ENCODE measurements at regions not wholly inside any gene's neighbourhood (a gene's known extent, or its start where the extent isn't known, plus 50 kb on each side); places are given as distances from the start of the nearest gene placed in this dataset.
"Not testable (repeated sequence)": the region's sequence is repeated elsewhere in the genome, so short reads cannot be mapped to it uniquely, and the experiment has no call there.

DNA sequence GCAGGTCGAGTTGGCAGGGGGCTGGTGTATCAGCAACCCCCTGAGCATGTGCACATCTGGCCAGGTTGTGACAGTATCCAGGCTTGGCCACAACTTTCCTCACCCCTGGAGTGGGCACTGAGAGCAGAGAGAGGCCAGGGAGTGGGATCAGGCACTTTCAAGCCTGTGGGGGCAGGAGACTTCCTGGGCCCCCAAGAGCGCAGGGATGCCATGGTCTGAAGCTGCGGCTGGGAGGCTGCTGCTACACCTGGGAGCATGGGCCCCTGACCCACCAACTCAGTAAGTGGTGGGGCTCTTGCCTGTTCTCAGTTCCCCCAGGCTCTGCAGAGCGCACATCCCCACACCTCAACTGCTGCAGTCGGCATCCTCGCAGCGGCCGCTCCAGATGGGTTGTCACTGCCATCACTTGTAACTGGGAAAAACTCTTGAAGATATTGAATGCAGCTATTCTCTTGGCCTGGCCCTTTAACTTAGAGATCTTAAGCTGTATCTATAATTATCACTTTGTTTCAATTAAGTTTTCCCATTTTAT, 245.4 kb upstream of the SLITRK1 start:
- DNase-seq (ENCODE audit: low read depth in 1 of 2, low spot score in 1 of 2) = no peak

DNA sequence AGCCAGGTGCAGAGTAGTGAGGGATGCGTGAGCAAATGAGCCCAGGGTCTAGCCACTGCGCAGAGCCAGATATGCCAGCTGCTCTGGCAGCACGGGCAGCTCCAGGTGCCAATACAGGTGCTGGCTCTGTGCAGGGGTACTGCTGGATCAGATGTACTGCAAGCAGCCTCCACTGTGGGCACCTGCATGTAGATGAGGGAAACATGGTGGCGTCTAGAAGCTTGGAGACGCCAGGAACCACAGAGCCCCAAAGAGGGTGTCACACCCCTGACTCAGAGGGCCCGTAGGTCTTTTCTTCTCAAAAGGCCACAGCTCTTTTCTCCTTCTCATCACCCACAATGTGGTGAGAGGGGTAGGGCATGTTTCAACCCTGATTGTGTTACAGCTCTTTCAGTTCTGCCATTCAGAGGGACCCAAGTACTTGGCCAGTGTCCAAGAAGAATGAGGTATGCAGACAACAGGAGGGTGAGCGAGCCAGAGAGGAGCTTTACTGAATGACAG, 244.4 kb upstream of the SLITRK1 start:
- DNase-seq (ENCODE audit: low read depth in 1 of 2, low spot score in 1 of 2) = no peak

GRCh38 chr13:84121456-84121855, 239.2 kb upstream of the SLITRK1 start:
- DNase-seq (ENCODE audit: low read depth in 1 of 2, low spot score in 1 of 2) = no peak

DNA sequence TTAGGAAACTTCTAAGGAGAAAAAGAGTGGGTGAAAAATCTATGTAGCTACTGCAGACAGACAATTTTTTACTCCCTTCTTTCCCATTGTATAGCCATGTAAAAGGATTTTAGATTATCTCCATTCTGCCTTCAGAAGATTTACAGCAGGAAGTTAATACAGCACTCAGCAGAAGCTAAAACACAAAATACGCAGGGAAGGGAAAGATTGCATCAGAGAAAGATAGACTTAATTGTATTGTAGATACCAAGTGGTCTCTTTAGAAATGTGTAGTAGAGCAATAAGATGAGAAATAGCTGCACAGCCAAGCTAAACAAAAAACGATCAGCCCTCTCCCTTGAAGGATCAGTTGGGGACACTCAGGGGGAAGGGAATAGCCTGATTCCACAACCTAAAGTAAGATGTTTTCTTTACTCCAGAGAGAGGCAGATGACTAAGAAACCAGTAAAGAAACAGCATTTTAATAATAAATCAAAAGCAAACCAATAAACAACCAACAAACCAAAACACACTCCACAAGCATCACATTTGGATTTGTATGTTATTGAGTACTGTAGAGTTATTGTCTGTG, 236.7 kb upstream of the SLITRK1 start:
- no peak for DNase-seq (ENCODE audit: low read depth in 1 of 2, low spot score in 1 of 2)

GRCh38 chr13:84098273-84098672, 216.0 kb upstream of the SLITRK1 start:
- no peak for DNase-seq (ENCODE audit: low read depth in 1 of 2, low spot score in 1 of 2)

DNA sequence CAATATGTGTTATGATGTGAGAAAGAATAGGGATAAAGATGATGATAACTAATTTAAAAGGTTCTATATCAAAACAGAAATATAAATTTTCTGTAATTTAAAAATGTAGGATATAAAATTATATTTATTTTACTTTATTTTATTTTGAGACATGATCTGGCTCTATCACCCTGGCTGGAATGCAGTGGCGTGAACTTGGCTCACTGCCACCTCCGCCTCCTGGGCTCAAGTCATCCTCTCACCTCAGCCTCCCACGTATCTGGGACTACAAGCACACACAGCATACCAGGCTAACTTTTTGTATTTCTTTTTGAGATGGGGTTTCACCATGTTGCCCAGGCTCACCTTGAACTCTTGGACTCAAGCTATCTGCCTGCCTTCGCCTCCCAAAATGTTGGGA, 214.9 kb upstream of the SLITRK1 start:
- no peak for DNase-seq (ENCODE audit: low read depth in 1 of 2, low spot score in 1 of 2)

- no peak for DNase-seq (ENCODE audit: low read depth in 1 of 2, low spot score in 1 of 2)
These were observed 213.9 kb upstream of the SLITRK1 start for GRCh38 chr13:84096216-84096615.

- DNase-seq (ENCODE audit: low read depth in 1 of 2, low spot score in 1 of 2) = no peak
These were observed 206.7 kb upstream of the SLITRK1 start for GRCh38 chr13:84088996-84089395.

GRCh38 chr13:84086847-84087162, 204.5 kb upstream of the SLITRK1 start:
- DNase-seq (ENCODE audit: low read depth in 1 of 2, low spot score in 1 of 2) = no peak

DNA sequence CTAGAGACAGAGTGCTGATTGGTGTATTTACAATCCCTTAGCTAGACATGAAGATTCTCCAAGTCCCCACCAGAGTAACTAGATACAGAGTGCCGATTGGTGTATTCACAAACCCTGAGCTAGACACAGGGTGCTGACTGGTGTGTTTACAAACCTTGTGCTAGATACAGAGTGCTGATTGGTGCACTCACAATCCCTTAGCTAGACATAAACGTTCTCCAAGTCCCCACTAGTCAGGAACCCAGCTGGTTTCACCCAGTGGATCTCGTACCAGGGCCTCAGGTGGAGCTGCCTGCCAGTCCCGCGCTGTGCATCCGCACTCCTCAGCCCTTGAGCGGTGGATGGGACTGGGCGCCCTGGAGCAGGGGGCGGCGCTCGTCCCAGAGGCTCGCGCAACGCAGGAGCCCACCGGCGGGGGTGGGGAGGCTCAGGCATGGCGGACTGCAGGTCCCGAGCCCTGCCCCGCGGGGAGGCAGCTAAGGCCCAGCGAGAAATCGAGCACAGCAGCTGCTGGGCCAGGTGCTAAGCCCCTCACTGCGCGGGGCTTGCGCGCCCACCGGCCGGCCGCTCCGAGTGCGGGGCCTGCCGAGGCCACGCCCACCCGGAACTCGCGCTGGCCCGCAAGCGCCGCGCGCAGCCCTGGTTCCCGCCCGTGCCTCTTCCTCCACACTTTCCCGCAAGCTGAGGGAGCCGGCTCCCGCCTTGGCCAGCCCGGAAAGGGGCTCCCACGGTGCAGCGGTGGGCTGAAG, 204.0 kb upstream of the SLITRK1 start:
- not testable (repeated sequence) for DNase-seq (ENCODE audit: low read depth in 1 of 2, low spot score in 1 of 2)

DNA sequence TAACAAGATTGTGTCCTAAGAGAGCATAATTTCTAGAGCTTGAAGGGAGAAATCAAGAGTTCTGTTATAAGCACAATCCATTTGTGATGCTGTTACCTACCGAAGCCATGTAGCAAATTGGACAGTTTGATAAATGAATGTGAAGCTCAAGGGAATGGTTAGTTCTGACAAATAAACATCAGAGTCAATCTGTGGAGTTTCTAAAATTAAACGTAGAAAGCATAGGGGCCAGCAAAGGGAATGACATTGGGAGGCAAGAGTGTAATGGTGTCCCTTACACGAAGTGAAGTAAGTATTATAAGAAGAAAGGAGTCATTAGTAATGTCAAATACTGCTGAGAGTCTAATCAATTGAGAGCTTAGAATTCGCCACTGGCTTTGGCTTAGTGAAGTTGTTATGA, 200.2 kb upstream of the SLITRK1 start:
- DNase-seq (ENCODE audit: low read depth in 1 of 2, low spot score in 1 of 2) = no peak

- DNase-seq (ENCODE audit: low read depth in 1 of 2, low spot score in 1 of 2) = no peak
These were observed 198.7 kb upstream of the SLITRK1 start for GRCh38 chr13:84080748-84081530.

DNA sequence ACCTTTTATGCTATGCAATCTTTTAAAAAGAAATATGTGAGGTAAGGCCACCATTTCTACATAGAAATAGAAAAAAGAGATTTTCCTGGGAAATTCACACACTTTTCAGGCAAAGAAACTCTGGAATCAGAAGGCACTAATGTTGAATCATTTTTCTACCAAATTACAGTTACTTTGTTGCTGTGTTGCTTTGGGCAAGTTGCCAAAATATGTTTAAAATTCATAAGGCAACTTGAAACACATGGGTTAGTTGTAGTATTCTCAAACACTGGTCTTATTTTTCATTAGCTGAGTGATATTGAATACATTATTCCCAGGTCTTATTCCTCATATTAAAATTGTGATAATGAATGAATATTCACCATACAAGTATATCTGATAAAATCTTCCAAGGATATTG, 195.0 kb upstream of the SLITRK1 start:
- no peak for DNase-seq (ENCODE audit: low read depth in 1 of 2, low spot score in 1 of 2)

DNA sequence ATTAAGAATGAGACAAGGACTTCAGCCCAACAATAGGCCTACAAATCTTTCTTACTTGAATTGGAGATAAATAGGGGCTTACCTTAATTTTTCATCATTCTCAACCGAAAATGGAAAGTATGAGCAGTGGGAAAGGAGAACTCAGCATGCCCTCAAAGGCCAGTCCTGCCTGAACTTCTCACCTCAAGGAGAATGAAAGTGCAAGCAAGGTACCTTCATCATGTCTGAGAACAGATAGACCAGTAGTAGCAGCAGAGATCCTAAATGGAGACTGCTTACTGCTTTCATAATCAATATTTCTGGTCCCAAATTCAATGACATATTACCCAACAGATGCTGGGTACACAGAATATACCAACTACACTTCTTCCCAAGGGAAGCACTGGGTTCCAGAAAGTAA, 194.0 kb upstream of the SLITRK1 start:
- DNase-seq (ENCODE audit: low read depth in 1 of 2, low spot score in 1 of 2) = no peak

GRCh38 chr13:84050536-84050935, 168.3 kb upstream of the SLITRK1 start:
- no peak for DNase-seq (ENCODE audit: low read depth in 1 of 2, low spot score in 1 of 2)

DNA sequence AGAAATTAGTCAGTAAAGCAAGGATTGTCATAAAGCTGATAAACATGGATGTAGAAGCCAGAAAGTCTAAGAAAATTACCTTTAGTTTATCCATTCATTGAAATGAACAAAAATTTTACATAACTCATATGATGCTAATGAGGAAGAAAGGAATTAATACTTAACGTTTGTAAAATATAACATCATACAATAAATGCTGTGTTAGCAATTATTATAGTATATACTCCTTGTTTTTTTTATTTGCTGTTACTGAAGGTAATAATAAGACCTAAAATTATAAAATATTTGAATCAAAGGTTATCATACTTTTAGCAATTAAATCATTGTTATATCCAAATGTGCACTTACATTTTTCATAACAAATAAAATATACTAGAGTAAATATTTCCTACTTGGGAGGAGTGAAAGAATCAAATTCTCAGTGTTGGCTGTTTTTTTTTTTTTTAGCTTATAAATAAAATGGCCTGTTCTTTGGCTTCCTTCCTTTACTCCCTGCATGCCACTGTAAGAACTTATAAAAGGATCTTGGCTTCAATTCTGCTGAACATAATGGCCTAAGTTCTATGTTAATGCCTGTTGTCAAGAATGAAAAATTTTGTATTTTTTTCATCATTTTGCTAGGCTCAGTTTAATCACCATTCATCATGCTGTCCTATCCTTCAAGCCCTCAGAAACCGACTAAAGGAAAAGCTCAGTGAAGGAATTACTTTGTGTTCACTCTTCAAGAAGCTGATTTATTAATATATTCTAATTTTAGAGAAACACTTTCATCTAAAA, 167.4 kb upstream of the SLITRK1 start:
- no peak for DNase-seq (ENCODE audit: low read depth in 1 of 2, low spot score in 1 of 2)

GRCh38 chr13:84044805-84045204, 162.5 kb upstream of the SLITRK1 start:
- no peak for DNase-seq (ENCODE audit: low read depth in 1 of 2, low spot score in 1 of 2)

GRCh38 chr13:84038001-84038400, 155.7 kb upstream of the SLITRK1 start:
- no peak for DNase-seq (ENCODE audit: low read depth in 1 of 2, low spot score in 1 of 2)

DNA sequence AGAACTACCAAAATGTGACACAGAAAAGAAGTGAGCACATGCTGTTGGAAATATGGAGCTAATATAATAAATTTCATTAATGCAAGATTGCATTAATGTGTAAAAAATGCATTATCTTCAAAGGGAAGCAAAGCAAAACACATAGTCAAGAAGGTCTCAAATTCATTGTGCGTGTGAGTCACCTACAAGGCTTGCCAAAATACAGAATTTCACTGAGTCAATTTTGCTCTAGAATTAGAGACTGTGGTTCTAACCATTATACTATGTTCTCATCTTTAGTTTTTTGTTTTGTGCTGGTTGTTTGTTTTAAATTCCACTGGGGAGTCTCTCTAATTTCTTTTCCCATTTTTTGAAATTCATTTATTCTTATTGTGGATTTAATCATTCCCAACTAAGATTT, 149.8 kb upstream of the SLITRK1 start:
- no peak for DNase-seq (ENCODE audit: low read depth in 1 of 2, low spot score in 1 of 2)

DNA sequence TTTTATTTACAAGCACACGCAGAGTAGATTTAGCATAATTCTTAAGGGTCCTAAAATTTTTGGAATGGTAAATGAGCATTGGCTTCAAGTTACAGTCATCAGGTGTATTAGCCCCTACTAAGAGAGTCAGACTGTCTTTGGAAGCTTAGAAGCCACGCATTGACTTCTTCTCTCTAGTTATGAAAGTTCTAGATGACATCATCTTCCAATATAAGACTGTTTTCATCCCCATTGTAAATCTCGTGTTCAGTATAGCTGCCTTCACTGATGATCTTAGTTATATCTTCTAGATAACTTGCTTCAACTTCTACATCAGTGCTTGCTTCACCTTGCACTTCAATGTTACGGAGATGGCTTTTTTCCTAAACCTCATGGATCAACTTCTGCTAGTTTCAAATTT, 148.8 kb upstream of the SLITRK1 start:
- no peak for DNase-seq (ENCODE audit: low read depth in 1 of 2, low spot score in 1 of 2)

DNA sequence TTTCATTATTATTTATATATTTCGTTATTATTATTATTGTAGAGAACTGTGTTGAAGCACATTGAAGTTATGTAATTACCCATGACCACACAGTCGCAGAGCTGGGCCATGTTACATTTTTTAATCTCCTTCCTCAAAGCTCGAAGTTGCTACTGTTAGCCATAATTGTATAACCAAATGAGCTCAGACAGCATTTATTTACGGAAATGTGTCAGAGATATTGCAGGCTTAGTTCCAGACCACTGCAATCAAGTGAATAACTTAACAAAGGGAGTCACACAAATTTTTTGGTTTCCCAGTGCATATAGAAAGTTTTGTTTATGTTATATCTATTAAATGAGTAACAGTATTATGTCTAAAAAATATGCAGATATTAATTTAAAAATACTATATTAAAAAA, 147.1 kb upstream of the SLITRK1 start:
- DNase-seq (ENCODE audit: low read depth in 1 of 2, low spot score in 1 of 2) = no peak
